Pancreas (tissue), 10 donors: ENCODE measurements at regions not wholly inside any gene's neighbourhood (a gene's known extent, or its start where the extent isn't known, plus 50 kb on each side); places are given as distances from the start of the nearest gene placed in this dataset.

Experiments
- ATAC-seq, 4 donors: fragments of 200-7000 bp; cut with Tn5 transposase; one replicate each; pipeline versions ENCODE4 v1.8.0 to v1.9.1; 2020; ENCODE audit warnings: mild to moderate bottlenecking in 4 of 4, moderate library complexity in 4 of 4
- DNase-seq, 6 donors: peaks; one replicate each; pipeline ENCODE4 v3.0.0-alpha.2; 2020
- FAIRE-seq: peaks from 2 replicates; lab custom pipeline; 2012; peaks lifted over from hg19 to GRCh38; lab: Jason Lieb, UNC
- H3K27ac ChIP-seq, 4 donors: fragments of 200-600 bp; sonication (generic); 1 replicate in 3 of 4; 2 replicates in 1 of 4; pipeline versions ENCODE4 v1.5.0 to v1.8.0; 2020
- H3K27me3 ChIP-seq, 4 donors: fragments of 200-600 bp; one replicate each; pipeline ENCODE4 v1.8.0; 2021
- H3K36me3 ChIP-seq, 3 donors: fragments of 200-600 bp; sonication (generic) in 1 of 3; one replicate each; pipeline versions ENCODE4 v1.5.0 to v1.8.0; 2020 to 2021
- H3K4me1 ChIP-seq, 3 donors: fragments of 200-600 bp; one replicate each; pipeline ENCODE4 v1.8.0; 2021
- H3K4me3 ChIP-seq, 4 donors: fragments of 200-600 bp; sonication (generic) in 2 of 4; one replicate each; pipeline versions ENCODE4 v1.5.0 to v1.8.0; 2020 to 2021
- H3K9me3 ChIP-seq, 4 donors: fragments of 200-600 bp; one replicate each; pipeline ENCODE4 v1.8.0; 2021
- CTCF ChIP-seq, 4 donors: fragments of 200-600 bp; sonication (generic) in 3 of 4; IDR thresholded peaks; one replicate each; pipeline versions ENCODE4 v1.5.0 to v1.8.0; 2021; ENCODE audit warnings: antibody characterized with exemption in 4 of 4
- WGBS, 2 donors: extraction: QIAGEN DNeasy Blood & Tissue Kit; methylation state at CpG; one replicate each; pipeline ENCODE4 v1.1.7; 2013; 5-methylcytosine and 5-hydroxymethylcytosine counted together
- intact Hi-C, 3 donors: fragments of 100-400 bp; cut with DNase I; formaldehyde crosslinking; loops; one replicate each; pipeline versions ENCODE4 v1.11.1 to v1.14.2; 2022
- donor health status: healthy with polysubstance abuse.
- donor health status: DM: no; HTN: no; CAD: no; lungs with moderate emphysema.
- donor health status: DM: no; HTN: no; CAD: no.
- donor health status: control.
- donor health status: control.
- donor health status: Bipolar disorder and iron deficiency.
- donor health status: DM: yes; HTN: yes; CAD: no.
- donor health status: DM: no; HTN: no; CAD: no.
- donor health status: DM: no; HTN: no; CAD: no.
- donor health status: DM: yes; HTN: yes; CAD: no.

- FAIRE-seq (no peak), DNase-seq (no peak), ATAC-seq (no peak)
- 74 to 75% methylated on average over 10 of the region's 10 CpGs for WGBS, 2 donors
- no peaks in the 10 kb centered on the region for H3K36me3 ChIP-seq
- TF ChIP-seq CTCF (IDR thresholded peaks at IDR 0.05), result no peak
- no peak overlapping the region for H3K27ac ChIP-seq
- H3K4me1 ChIP-seq, result no peaks in the 10 kb centered on the region
- H3K27me3 ChIP-seq, result no peaks in the 10 kb centered on the region
- no peaks in the 10 kb centered on the region for H3K9me3 ChIP-seq
- intact Hi-C loops, result no loop called here
- no peak overlapping the region for H3K4me3 ChIP-seq
Measured at GRCh38 chr22:27636716-27637508, 164.6 kb downstream of the MN1 start.

- DNase-seq (no peak), ATAC-seq (no peak), FAIRE-seq (no peak)
- Histone ChIP-seq H3K4me3 (no peak overlapping the region), H3K36me3 (no peaks in the 10 kb centered on the region), H3K9me3 (no peaks in the 10 kb centered on the region), H3K27ac (no peak overlapping the region), H3K27me3 (no peaks in the 10 kb centered on the region), H3K4me1 (no peaks in the 10 kb centered on the region)
- 32 to 37% methylated on average over 3 of the region's 3 CpGs for WGBS, 2 donors
- intact Hi-C loops, result no loop called here
- TF ChIP-seq CTCF (IDR thresholded peaks at IDR 0.05), result no peak
Measured at GRCh38 chr22:27637604-27638003, 164.0 kb downstream of the MN1 start.

- intact Hi-C loops, result no loop called here
- H3K36me3 ChIP-seq, result no peaks in the 10 kb centered on the region
- no peaks in the 10 kb centered on the region for H3K27me3 ChIP-seq
- FAIRE-seq, result no peak
- H3K4me3 ChIP-seq, result no peak overlapping the region
- no peaks in the 10 kb centered on the region for H3K9me3 ChIP-seq
- ATAC-seq, result no peak
- WGBS, 2 donors, result 80 to 87% methylated on average over 25 of the region's 25 CpGs
- no peaks in the 10 kb centered on the region for H3K4me1 ChIP-seq
- no peak overlapping the region for H3K27ac ChIP-seq
- TF ChIP-seq CTCF (IDR thresholded peaks at IDR 0.05), result no peak
- DNase-seq, result no peak
Measured at GRCh38 chr22:27638329-27639233, 163.0 kb downstream of the MN1 start.

- Histone ChIP-seq H3K36me3 (no peaks in the 10 kb centered on the region), H3K4me1 (no peaks in the 10 kb centered on the region), H3K27ac (no peak overlapping the region), H3K9me3 (no peaks in the 10 kb centered on the region), H3K27me3 (no peaks in the 10 kb centered on the region), H3K4me3 (no peak overlapping the region)
- FAIRE-seq, result no peak
- WGBS, 2 donors, result 69 to 72% methylated on average over 19 of the region's 19 CpGs
- TF ChIP-seq CTCF (IDR thresholded peaks at IDR 0.05), result no peak
- ATAC-seq, result no peak
- intact Hi-C loops, result no loop called here
- no peak for DNase-seq
Measured at GRCh38 chr22:27639248-27640086, 162.1 kb downstream of the MN1 start.
